Mesendoderm (in vitro differentiated cells): ENCODE measurements at regions not wholly inside any gene's neighbourhood (a gene's known extent, or its start where the extent isn't known, plus 50 kb on each side); places are given as distances from the start of the nearest gene placed in this dataset.

Experiments used
- DNase-seq: peaks from one replicate; pipeline ENCODE4 v3.0.0; 2013
- H2AK5ac ChIP-seq: 2 replicates; pipeline ENCODE4 v1.6.1; 2013; ENCODE audit warnings: low read length, inconsistent platforms
- H2BK120ac ChIP-seq: 2 replicates; pipeline ENCODE4 v1.6.1; 2013; ENCODE audit warnings: low read depth, mild to moderate bottlenecking, low read length, moderate library complexity, mixed read lengths
- H2BK15ac ChIP-seq: replicated peaks from 2 replicates; pipeline ENCODE4 v1.6.1; 2013; ENCODE audit warnings: low read depth, mild to moderate bottlenecking, moderate library complexity
- H2BK5ac ChIP-seq: 2 replicates; pipeline ENCODE4 v1.6.1; 2013; ENCODE audit warnings: low read length, inconsistent platforms
- H3K18ac ChIP-seq: 2 replicates; pipeline ENCODE4 v1.6.1; 2013; ENCODE audit warnings: mild to moderate bottlenecking, low read length, mixed read lengths
- H3K23ac ChIP-seq: one replicate; pipeline ENCODE4 v1.6.1; 2013; ENCODE audit warnings: low read length
- H3K27ac ChIP-seq: 2 replicates; pipeline ENCODE4 v1.5.1; 2013; ENCODE audit warnings: low read depth, mild to moderate bottlenecking, inconsistent platforms, low read length, moderate library complexity
- H3K27me3 ChIP-seq: 2 replicates; pipeline ENCODE4 v1.6.1; 2013; ENCODE audit warnings: low read length, control low read depth, mild to moderate bottlenecking, inconsistent platforms; ENCODE audit not compliant: insufficient read depth, poor library complexity
- H3K36me3 ChIP-seq: 2 replicates; pipeline ENCODE4 v1.6.1; 2013; ENCODE audit warnings: low read length, inconsistent platforms; ENCODE audit not compliant: control insufficient read depth, insufficient read depth
- H3K4ac ChIP-seq: one replicate; pipeline ENCODE4 v1.6.1; 2013; ENCODE audit warnings: low read depth, mild to moderate bottlenecking, low read length, moderate library complexity
- H3K4me1 ChIP-seq: 2 replicates; pipeline ENCODE4 v1.6.1; 2013; ENCODE audit warnings: low read depth, low read length, inconsistent platforms; ENCODE audit not compliant: control insufficient read depth
- H3K4me2 ChIP-seq: 2 replicates; pipeline ENCODE4 v1.6.1; 2013; ENCODE audit warnings: low read length
- H3K4me3 ChIP-seq: 2 replicates; pipeline ENCODE4 v1.5.1; 2013; ENCODE audit warnings: mild to moderate bottlenecking, low read length
- H3K56ac ChIP-seq: one replicate; pipeline ENCODE4 v1.6.1; 2013; ENCODE audit warnings: low read length
- H3K79me1 ChIP-seq: 2 replicates; pipeline ENCODE4 v1.6.1; 2013; ENCODE audit warnings: low read length, inconsistent platforms
- H3K79me2 ChIP-seq: 2 replicates; pipeline ENCODE4 v1.6.1; 2013; ENCODE audit warnings: mild to moderate bottlenecking, low read length; ENCODE audit not compliant: control insufficient read depth, insufficient read depth
- H3K9ac ChIP-seq: 2 replicates; pipeline ENCODE4 v1.6.1; 2013; ENCODE audit warnings: low read length, inconsistent platforms
- H4K5ac ChIP-seq: one replicate; pipeline ENCODE4 v1.6.1; 2013; ENCODE audit warnings: low read length
- H4K8ac ChIP-seq: one replicate; pipeline ENCODE4 v1.6.1; 2013; ENCODE audit warnings: low read depth, mild to moderate bottlenecking, control low read depth, low read length, moderate library complexity
- WGBS: extraction: QIAGEN DNeasy Blood & Tissue Kit; methylation state at CpG from one replicate; pipeline ENCODE4 v1.1.7; 2013; ENCODE audit warnings: low lambda C conversion rate, missing lambda C conversion rate; ENCODE audit not compliant: insufficient coverage; ENCODE audit errors: extremely low coverage; 5-methylcytosine and 5-hydroxymethylcytosine counted together

- H3K79me2 ChIP-seq, result no peaks in the 10 kb centered on the region
- no peak overlapping the region for H2BK120ac ChIP-seq
- no peak overlapping the region for H2AK5ac ChIP-seq
- no peak overlapping the region for H3K9ac ChIP-seq
- H3K4ac ChIP-seq, result no peak overlapping the region
- no CpG with 5 or more reads among the region's 3 CpGs for WGBS
- no peak overlapping the region for H3K4me3 ChIP-seq
- no peak overlapping the region for H3K18ac ChIP-seq
- H3K23ac ChIP-seq, result no peak overlapping the region
- no peaks in the 10 kb centered on the region for H3K79me1 ChIP-seq
- no peak overlapping the region for H2BK5ac ChIP-seq
- DNase-seq, result no peak
- no peak overlapping the region for H4K8ac ChIP-seq
- H3K27ac ChIP-seq, result no peak overlapping the region
- no peaks in the 10 kb centered on the region for H3K4me1 ChIP-seq
- H3K56ac ChIP-seq, result no peak overlapping the region
- H3K27me3 ChIP-seq, result no peaks in the 10 kb centered on the region
- H4K5ac ChIP-seq, result no peak overlapping the region
- H2BK15ac ChIP-seq, result no peak overlapping the region
- H3K4me2 ChIP-seq, result no peak overlapping the region
- no peaks in the 10 kb centered on the region for H3K36me3 ChIP-seq
Measured at GRCh38 chr7:89771003-89771636, 383.1 kb upstream of the STEAP1 start.

DNA sequence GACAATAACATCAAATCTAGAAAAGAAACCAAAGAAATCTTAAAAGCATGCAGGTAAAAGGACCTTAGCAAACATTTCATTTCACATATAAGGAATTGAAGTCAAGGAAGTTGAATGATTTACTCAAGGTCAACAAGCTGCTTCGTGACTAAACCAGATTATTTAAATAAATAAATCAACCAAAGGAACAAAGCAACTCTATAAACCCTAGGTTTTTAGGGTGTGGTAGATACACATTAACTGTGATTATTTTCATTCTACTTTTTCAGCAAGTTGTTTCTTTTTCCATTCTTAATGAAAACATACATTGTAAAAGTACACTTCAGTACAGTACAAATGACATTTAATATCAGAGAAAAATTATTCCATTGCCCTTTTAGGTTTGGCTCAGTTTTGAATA lies 382.0 kb upstream of the STEAP1 start:
- H4K8ac ChIP-seq, result no peak overlapping the region
- no peak overlapping the region for H3K23ac ChIP-seq
- no peak overlapping the region for H2BK15ac ChIP-seq
- DNase-seq, result no peak
- H2AK5ac ChIP-seq, result no peak overlapping the region
- no peak overlapping the region for H3K27ac ChIP-seq
- no peak overlapping the region for H3K18ac ChIP-seq
- H3K79me1 ChIP-seq, result no peaks in the 10 kb centered on the region
- H3K36me3 ChIP-seq, result no peaks in the 10 kb centered on the region
- no CpG with 5 or more reads among the region's 1 CpG for WGBS
- no peak overlapping the region for H3K9ac ChIP-seq
- H3K27me3 ChIP-seq, result no peaks in the 10 kb centered on the region
- no peak overlapping the region for H3K4ac ChIP-seq
- no peak overlapping the region for H2BK120ac ChIP-seq
- H2BK5ac ChIP-seq, result no peak overlapping the region
- no peak overlapping the region for H4K5ac ChIP-seq
- no peaks in the 10 kb centered on the region for H3K4me1 ChIP-seq
- H3K4me3 ChIP-seq, result no peak overlapping the region
- H3K79me2 ChIP-seq, result no peaks in the 10 kb centered on the region
- no peak overlapping the region for H3K56ac ChIP-seq
- no peak overlapping the region for H3K4me2 ChIP-seq

DNA sequence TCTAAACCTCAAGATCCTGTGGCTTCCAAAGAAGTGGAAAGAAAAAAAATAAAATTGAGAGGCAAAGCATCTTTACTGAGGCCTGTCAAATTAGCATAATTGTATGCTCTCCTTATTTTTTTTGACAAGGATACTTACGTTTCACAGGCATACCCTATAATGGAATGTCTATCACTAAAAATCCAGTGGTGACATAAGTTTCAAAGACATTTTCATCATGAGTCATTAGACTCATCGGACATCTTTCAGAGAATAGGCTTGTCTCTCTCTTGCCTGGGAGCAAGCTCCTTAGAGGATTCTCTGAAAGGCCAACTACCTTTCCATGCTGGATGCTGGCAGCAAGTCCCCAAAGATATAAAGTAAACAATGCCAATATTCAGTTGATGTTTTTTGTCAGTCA lies 380.7 kb upstream of the STEAP1 start:
- H3K27ac ChIP-seq, result no peak overlapping the region
- no peaks in the 10 kb centered on the region for H3K79me1 ChIP-seq
- no peak overlapping the region for H3K18ac ChIP-seq
- no peaks in the 10 kb centered on the region for H3K27me3 ChIP-seq
- no CpG with 5 or more reads among the region's 2 CpGs for WGBS
- H3K79me2 ChIP-seq, result no peaks in the 10 kb centered on the region
- no peak overlapping the region for H3K23ac ChIP-seq
- H3K9ac ChIP-seq, result no peak overlapping the region
- no peak overlapping the region for H2BK5ac ChIP-seq
- H2BK120ac ChIP-seq, result no peak overlapping the region
- no peak overlapping the region for H3K4ac ChIP-seq
- no peak overlapping the region for H3K56ac ChIP-seq
- no peak overlapping the region for H2BK15ac ChIP-seq
- DNase-seq, result no peak
- H2AK5ac ChIP-seq, result no peak overlapping the region
- H4K5ac ChIP-seq, result no peak overlapping the region
- H3K4me1 ChIP-seq, result no peaks in the 10 kb centered on the region
- H3K4me3 ChIP-seq, result no peak overlapping the region
- H3K36me3 ChIP-seq, result no peaks in the 10 kb centered on the region
- no peak overlapping the region for H3K4me2 ChIP-seq
- no peak overlapping the region for H4K8ac ChIP-seq

GRCh38 chr7:89775459-89775858 lies 378.8 kb upstream of the STEAP1 start:
- no peaks in the 10 kb centered on the region for H3K27me3 ChIP-seq
- no peak overlapping the region for H4K8ac ChIP-seq
- no peaks in the 10 kb centered on the region for H3K79me1 ChIP-seq
- no peak overlapping the region for H3K56ac ChIP-seq
- H3K27ac ChIP-seq, result no peak overlapping the region
- H4K5ac ChIP-seq, result no peak overlapping the region
- H3K4me2 ChIP-seq, result no peak overlapping the region
- no peak overlapping the region for H3K4me3 ChIP-seq
- H2BK120ac ChIP-seq, result no peak overlapping the region
- no peak overlapping the region for H3K9ac ChIP-seq
- no peaks in the 10 kb centered on the region for H3K36me3 ChIP-seq
- no peak overlapping the region for H2AK5ac ChIP-seq
- H3K79me2 ChIP-seq, result no peaks in the 10 kb centered on the region
- no peak overlapping the region for H3K4ac ChIP-seq
- H3K18ac ChIP-seq, result no peak overlapping the region
- H2BK5ac ChIP-seq, result no peak overlapping the region
- no peak overlapping the region for H2BK15ac ChIP-seq
- H3K4me1 ChIP-seq, result no peaks in the 10 kb centered on the region
- no peak overlapping the region for H3K23ac ChIP-seq
- DNase-seq, result no peak

DNA sequence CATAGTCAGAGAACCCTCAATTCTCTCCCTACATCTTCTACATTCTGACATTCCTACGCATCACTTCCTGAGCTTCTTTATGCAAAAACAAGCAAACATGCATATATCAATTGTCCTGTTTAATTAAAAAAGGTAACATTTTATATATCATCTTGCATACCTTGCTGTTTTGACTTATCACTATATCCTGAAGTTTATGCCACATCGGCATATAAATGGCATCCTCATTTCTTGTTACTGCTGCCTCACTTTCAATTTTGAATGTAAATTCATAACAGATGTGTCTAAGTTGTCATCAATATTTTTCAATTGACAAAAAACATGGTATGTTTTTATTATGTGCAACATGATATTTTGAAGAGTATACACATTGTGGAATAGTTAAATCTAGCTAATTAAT lies 377.3 kb upstream of the STEAP1 start:
- Histone ChIP-seq H3K27me3 (no peaks in the 10 kb centered on the region), H4K5ac (no peak overlapping the region), H2BK15ac (no peak overlapping the region), H3K79me2 (no peaks in the 10 kb centered on the region), H3K18ac (no peak overlapping the region), H3K9ac (no peak overlapping the region), H3K27ac (no peak overlapping the region), H4K8ac (no peak overlapping the region), H2BK5ac (no peak overlapping the region), H3K23ac (no peak overlapping the region), H3K4me2 (no peak overlapping the region), H3K4ac (no peak overlapping the region), H3K79me1 (no peaks in the 10 kb centered on the region), H2BK120ac (no peak overlapping the region), H3K56ac (no peak overlapping the region), H3K4me1 (no peaks in the 10 kb centered on the region), H2AK5ac (no peak overlapping the region), H3K4me3 (no peak overlapping the region), H3K36me3 (no peaks in the 10 kb centered on the region)
- no CpG with 5 or more reads among the region's 2 CpGs for WGBS
- DNase-seq, result no peak

- Histone ChIP-seq H3K9ac (no peak overlapping the region), H3K18ac (no peak overlapping the region), H2BK5ac (no peak overlapping the region), H3K4me1 (no peaks in the 10 kb centered on the region), H4K5ac (no peak overlapping the region), H2AK5ac (no peak overlapping the region), H3K27me3 (no peaks in the 10 kb centered on the region), H2BK15ac (no peak overlapping the region), H3K36me3 (no peaks in the 10 kb centered on the region), H3K56ac (no peak overlapping the region), H4K8ac (no peak overlapping the region), H3K79me1 (no peaks in the 10 kb centered on the region), H3K4me2 (no peak overlapping the region), H3K23ac (no peak overlapping the region), H3K79me2 (no peaks in the 10 kb centered on the region), H2BK120ac (no peak overlapping the region), H3K4ac (no peak overlapping the region), H3K4me3 (no peak overlapping the region), H3K27ac (no peak overlapping the region)
- no peak for DNase-seq
Measured at GRCh38 chr7:89777499-89777898, 376.8 kb upstream of the STEAP1 start.
